ENCODE measurements at regions not wholly inside any gene's neighbourhood (a gene's known extent, or its start where the extent isn't known, plus 50 kb on each side); places are given as distances from the start of the nearest gene placed in this dataset.

- ATAC-seq (no peak), DNase-seq (ENCODE audit: low read depth in 1 of 2, low spot score in 1 of 2) (no peak), FAIRE-seq (no peak)
- Histone ChIP-seq H3K4me3 (no peak overlapping the region), H3K9me3 (no peaks in the 10 kb centered on the region), H3K4me1 (no peaks in the 10 kb centered on the region), H3K4me2 (no peak overlapping the region), H3K27ac (no peak overlapping the region)
- WGBS (ENCODE audit: missing lambda C conversion rate), result 9% methylated on average over 2 of the region's 2 CpGs
- CTCF ChIA-PET, result interaction anchor here (1.2 kb wide), 1 partner anchor 10 kb away, joined by 5 read pairs; no protein-coding TSS in a partner anchor
- POLR2A ChIA-PET, result no interaction called here
- TF ChIP-seq RARB (CRISPR knock-in tag; IDR thresholded peaks at IDR 0.05) (no peak), NPAS2 (CRISPR knock-in tag; IDR thresholded peaks at IDR 0.05; ENCODE audit: borderline replicate concordance) (no peak), FOSB (CRISPR knock-in tag; IDR thresholded peaks at IDR 0.05) (no peak), CEBPB (IDR thresholded peaks at IDR 0.05) (no peak), CHD2 (IDR thresholded peaks at IDR 0.05; ENCODE audit: low read length, partially characterized antibody) (no peak), CBX8 (IDR thresholded peaks at IDR 0.05) (no peak)
- TF ChIP-seq, protein P1, sequence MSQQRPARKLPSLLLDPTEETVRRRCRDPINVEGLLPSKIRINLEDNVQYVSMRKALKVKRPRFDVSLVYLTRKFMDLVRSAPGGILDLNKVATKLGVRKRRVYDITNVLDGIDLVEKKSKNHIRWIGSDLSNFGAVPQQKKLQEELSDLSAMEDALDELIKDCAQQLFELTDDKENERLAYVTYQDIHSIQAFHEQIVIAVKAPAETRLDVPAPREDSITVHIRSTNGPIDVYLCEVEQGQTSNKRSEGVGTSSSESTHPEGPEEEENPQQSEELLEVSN (IDR thresholded peaks at IDR 0.05; ENCODE audit: borderline replicate concordance, low read depth), result no peak
Measured at GRCh38 chr12:77592836-77593235, 237.9 kb upstream of the NAV3 start.

GRCh38 chr12:77591959-77592743, 238.5 kb upstream of the NAV3 start:
- ATAC-seq (no peak), DNase-seq (ENCODE audit: low read depth in 1 of 2, low spot score in 1 of 2) (no peak), FAIRE-seq (no peak)
- no peaks in the 10 kb centered on the region for H3K9me3 ChIP-seq
- CTCF ChIA-PET, result interaction anchor here (0.5 to 1.2 kb wide), 2 partner anchors 10 to 71 kb away, joined by 3 to 5 read pairs; no protein-coding TSS in a partner anchor
- no peaks in the 10 kb centered on the region for H3K4me1 ChIP-seq
- no peak overlapping the region for H3K4me3 ChIP-seq
- POLR2A ChIA-PET, result no interaction called here
- TF ChIP-seq TFCP2L1 (CRISPR knock-in tag; IDR thresholded peaks at IDR 0.05) (no peak), FOSB (CRISPR knock-in tag; IDR thresholded peaks at IDR 0.05) (no peak), ZC3H11A (IDR thresholded peaks at IDR 0.05) (no peak)
- TF ChIP-seq, protein P2, sequence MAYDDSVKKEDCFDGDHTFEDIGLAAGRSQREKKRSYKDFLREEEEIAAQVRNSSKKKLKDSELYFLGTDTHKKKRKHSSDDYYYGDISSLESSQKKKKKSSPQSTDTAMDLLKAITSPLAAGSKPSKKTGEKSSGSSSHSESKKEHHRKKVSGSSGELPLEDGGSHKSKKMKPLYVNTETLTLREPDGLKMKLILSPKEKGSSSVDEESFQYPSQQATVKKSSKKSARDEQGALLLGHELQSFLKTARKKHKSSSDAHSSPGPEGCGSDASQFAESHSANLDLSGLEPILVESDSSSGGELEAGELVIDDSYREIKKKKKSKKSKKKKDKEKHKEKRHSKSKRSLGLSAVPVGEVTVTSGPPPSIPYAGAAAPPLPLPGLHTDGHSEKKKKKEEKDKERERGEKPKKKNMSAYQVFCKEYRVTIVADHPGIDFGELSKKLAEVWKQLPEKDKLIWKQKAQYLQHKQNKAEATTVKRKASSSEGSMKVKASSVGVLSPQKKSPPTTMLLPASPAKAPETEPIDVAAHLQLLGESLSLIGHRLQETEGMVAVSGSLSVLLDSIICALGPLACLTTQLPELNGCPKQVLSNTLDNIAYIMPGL (CRISPR knock-in tag; IDR thresholded peaks at IDR 0.05; ENCODE audit: borderline replicate concordance), result no peak
- H3K27ac ChIP-seq, result no peak overlapping the region
- 53% methylated on average over 8 of the region's 9 CpGs for WGBS (ENCODE audit: missing lambda C conversion rate)
- no peak overlapping the region for H3K4me2 ChIP-seq

DNA sequence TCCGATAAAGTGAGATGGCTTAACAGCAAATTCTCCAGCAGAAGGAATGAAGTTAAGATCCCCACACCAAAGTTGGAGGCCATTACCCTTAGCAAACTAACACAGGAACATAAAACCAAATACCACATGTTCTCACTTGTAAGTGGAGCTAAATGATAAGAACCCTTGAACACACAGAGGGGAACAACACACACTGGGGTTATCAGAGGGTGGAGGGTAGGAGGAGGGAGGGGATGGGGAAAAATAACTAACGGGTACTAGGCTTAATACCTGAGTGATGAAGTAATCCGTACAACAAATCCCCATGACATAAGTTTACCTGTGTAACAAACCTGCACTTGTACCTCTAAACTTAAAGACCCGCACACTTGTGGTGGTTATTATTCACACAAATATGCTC, 240.4 kb upstream of the NAV3 start:
- WGBS (ENCODE audit: missing lambda C conversion rate), result 24% methylated on average over 4 of the region's 4 CpGs
- ATAC-seq (no peak), DNase-seq (ENCODE audit: low read depth in 1 of 2, low spot score in 1 of 2) (no peak), FAIRE-seq (no peak)
- TF ChIP-seq NR3C1 (IDR thresholded peaks at IDR 0.05) (no peak), MAFK (IDR thresholded peaks at IDR 0.05; ENCODE audit: partially characterized antibody) (no peak), ZFP36 (IDR thresholded peaks at IDR 0.05; ENCODE audit: borderline replicate concordance, partially characterized antibody) (no peak), MYC (IDR thresholded peaks at IDR 0.05; ENCODE audit: borderline replicate concordance, low read length) (no peak)
- no peaks in the 10 kb centered on the region for H3K9me3 ChIP-seq
- no peak overlapping the region for H3K27ac ChIP-seq
- no peak overlapping the region for H3K4me2 ChIP-seq
- ChIA-PET CTCF (no interaction called here), POLR2A (no interaction called here)
- H3K4me1 ChIP-seq, result no peaks in the 10 kb centered on the region
- H3K4me3 ChIP-seq, result no peak overlapping the region

DNA sequence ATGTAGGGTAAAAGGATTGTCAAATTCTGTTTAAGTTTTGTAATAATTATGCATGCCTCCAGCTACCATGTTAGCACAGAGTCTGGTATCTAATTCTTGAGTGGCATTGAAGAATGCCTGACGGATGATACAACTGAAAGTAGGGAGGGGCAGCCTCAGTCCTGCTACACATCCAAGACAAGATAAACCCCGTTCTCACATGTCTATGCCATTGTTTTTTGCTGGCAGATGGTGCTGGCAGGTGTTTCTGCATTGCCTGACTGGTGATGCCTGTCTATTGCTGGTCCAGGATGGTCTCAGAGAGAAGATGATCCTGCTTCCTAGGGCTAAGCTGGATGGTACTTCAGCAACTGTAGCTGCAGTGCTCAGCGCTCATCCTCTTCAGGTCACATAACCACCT, 245.8 kb upstream of the NAV3 start:
- CTCF ChIA-PET, result no interaction called here
- DNase-seq (ENCODE audit: low read depth in 1 of 2, low spot score in 1 of 2) (no peak), FAIRE-seq (no peak), ATAC-seq (no peak)
- no peak overlapping the region for H3K4me2 ChIP-seq
- no peak overlapping the region for H3K4me3 ChIP-seq
- H3K9me3 ChIP-seq, result no peaks in the 10 kb centered on the region
- POLR2A ChIA-PET, result no interaction called here
- H3K27ac ChIP-seq, result no peak overlapping the region
- no peaks in the 10 kb centered on the region for H3K4me1 ChIP-seq
- WGBS (ENCODE audit: missing lambda C conversion rate), result 55% methylated on average over 3 of the region's 3 CpGs
- TF ChIP-seq, protein P3, sequence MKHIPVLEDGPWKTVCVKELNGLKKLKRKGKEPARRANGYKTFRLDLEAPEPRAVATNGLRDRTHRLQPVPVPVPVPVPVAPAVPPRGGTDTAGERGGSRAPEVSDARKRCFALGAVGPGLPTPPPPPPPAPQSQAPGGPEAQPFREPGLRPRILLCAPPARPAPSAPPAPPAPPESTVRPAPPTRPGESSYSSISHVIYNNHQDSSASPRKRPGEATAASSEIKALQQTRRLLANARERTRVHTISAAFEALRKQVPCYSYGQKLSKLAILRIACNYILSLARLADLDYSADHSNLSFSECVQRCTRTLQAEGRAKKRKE (CRISPR knock-in tag; IDR thresholded peaks at IDR 0.05; ENCODE audit: low read depth), result no peak
- TF ChIP-seq, protein P4, sequence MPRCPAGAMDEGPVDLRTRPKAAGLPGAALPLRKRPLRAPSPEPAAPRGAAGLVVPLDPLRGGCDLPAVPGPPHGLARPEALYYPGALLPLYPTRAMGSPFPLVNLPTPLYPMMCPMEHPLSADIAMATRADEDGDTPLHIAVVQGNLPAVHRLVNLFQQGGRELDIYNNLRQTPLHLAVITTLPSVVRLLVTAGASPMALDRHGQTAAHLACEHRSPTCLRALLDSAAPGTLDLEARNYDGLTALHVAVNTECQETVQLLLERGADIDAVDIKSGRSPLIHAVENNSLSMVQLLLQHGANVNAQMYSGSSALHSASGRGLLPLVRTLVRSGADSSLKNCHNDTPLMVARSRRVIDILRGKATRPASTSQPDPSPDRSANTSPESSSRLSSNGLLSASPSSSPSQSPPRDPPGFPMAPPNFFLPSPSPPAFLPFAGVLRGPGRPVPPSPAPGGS (IDR thresholded peaks at IDR 0.05), result no peak
- TF ChIP-seq FOXS1 (CRISPR knock-in tag; IDR thresholded peaks at IDR 0.05), result no peak
- TF ChIP-seq CHD4 (IDR thresholded peaks at IDR 0.05; ENCODE audit: borderline replicate concordance), result no peak
- TF ChIP-seq ELK1 (IDR thresholded peaks at IDR 0.05; ENCODE audit: low read depth, low read length), result no peak
- TF ChIP-seq, protein P2 (CRISPR knock-in tag; IDR thresholded peaks at IDR 0.05; ENCODE audit: borderline replicate concordance), result no peak
- TF ChIP-seq POLR2AphosphoS2 (conservative IDR thresholded peaks at IDR 0.05; ENCODE audit: low read length), result no peak

Data from A549 (cell line).